NCI-H82 treated with DMSO at 0.1 percent for 48 hours (cell line): ENCODE measurements at regions not wholly inside any gene's neighbourhood (a gene's known extent, or its start where the extent isn't known, plus 50 kb on each side); places are given as distances from the start of the nearest gene placed in this dataset.

Experiments used
- DNase-seq: peaks from one replicate; lab custom pipeline; 2025; ENCODE audit not compliant: unreplicated experiment; lab: John Stamatoyannopoulos, UW

DNA sequence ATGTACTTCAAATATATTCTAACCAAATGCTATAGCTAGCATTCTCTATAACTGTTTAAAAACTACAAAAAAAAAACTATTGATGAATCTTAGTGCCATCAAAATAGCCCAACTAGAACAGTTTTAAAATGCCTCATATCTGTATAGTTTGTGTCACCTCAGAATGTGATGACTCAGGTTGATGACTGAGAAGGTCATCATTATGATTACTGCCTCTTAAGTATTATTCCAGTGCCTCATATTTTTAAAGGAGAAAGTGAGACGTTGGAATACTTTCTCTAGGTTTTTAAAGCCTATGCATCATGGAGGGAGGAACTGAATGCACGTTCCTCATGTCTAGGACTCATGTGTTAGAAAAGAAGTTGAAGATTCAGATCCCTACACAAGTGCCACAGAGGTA, 88.2 kb downstream of the TMA16 start:
- DNase-seq, result no peak

DNA sequence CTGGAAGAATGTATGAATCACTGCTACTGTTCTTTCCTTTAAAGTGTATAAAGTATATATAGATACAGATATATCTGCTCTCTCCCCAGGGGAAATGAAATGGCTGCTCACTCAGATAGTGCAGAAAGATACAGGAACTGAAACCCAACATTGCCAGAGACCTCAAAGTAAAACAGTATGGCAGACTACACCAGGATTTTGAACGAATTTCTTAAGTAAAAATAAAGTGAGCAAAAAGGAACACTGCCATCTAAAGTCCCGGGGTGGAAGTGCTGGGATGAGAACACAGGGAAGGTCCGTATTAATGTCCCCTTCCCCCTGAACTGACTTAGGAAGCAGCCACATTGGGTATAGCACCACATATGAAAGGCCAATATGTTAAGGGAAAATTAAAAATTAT, 93.4 kb downstream of the TMA16 start:
- DNase-seq, result no peak

DNA sequence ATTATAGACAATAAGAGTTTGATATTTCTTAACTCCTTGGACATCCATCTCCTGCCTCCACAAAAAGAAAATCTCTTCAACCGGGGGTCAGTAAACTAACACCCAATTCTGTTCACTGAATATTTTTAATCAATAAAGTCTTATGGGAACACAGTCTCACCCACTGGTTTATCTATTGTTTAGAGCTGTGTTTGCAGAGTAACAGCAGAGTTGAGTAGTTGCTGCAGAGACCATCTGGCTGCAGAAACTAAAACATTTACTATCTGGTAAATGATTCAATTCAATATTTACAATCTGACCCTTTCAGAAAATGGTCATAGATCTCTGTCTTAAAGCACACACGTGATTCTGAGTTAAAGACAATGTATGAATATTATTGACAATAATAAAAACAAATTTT, 94.0 kb downstream of the TMA16 start:
- DNase-seq, result no peak

DNA sequence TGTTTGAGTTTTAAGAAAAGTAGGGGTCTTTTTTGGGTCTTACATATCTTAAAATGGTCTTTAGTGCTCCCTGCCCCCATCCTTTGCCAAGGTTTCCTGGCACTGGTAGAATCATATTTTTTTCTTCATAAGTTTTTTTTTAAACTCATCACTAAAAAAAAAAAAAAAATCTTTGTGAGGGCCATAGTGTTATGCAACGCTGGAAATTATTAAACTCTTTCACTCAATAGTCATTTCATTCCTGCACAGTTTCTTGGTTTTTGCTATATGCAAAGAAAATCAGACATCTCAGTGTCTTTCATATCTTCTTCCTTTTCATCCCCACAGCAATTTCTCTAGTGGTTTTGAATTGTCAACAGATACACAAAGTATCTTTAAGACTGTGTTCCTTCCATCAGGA, 95.6 kb downstream of the TMA16 start:
- no peak for DNase-seq

DNA sequence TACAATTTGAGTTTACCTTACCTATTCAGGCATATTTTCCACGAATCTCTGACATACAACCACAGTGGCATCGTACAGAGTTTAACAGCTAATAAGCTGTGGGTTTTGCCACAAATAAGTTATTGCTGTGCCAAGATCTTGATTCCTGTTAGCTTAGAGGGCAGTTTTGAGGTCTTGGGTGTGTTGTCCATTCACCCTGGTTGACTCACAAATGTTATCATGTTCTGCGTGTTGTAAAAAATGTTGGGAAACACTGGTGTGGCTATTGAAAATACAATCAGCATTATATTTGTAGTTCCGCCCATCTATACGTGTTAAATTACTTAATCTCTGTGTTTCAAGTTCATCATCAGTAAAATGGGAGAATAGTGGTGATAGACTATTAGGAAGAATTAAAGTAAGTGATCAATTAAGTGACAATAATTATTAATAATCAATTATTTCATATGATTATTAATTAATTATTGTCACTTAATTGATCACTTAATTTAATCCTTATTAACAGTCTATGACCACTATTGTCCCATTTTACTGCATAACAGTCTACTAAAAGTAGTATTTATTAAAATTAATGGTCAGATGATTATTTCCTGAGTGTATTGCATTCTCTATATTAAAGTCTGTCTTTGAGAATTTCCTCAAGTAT, 96.3 kb downstream of the TMA16 start:
- no peak for DNase-seq

DNA sequence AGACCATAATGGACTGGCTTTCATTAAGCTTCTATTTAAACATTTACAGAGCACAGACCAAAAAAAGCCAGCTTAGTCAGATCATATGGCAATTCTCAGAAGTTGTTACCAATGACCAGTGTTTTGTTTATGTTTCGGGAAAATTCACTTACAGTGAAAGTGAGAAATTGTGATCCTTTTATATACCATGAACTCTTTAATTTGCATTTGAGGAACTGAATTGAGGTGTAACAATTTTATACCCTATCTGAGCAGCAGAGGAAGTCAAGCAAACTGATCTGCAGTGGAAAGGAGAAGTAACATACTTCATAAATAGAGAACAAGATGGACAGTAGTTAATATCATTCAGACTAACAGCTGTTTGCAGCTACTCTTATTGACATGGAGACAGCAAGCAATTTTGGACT, 97.1 kb downstream of the TMA16 start:
- DNase-seq, result no peak

DNA sequence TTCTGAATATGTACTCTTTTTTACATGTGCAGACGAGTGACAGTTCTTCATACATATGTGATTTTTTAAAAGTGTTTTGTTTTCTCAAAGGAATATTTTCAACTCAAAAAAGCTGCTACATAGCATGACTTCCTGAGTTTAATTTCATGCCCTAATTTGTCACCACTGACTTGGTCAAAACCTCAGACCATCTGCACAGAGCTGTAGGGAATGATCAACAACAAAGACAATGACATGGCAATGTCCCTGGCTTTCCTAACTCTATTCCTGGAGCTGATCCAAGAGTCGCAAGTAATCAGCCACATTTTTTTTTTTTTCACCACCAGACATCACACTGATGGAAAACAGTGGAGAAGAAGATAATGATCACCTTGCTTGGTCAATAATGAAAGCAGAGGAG, 97.7 kb downstream of the TMA16 start:
- DNase-seq, result peak; percentile 1

DNA sequence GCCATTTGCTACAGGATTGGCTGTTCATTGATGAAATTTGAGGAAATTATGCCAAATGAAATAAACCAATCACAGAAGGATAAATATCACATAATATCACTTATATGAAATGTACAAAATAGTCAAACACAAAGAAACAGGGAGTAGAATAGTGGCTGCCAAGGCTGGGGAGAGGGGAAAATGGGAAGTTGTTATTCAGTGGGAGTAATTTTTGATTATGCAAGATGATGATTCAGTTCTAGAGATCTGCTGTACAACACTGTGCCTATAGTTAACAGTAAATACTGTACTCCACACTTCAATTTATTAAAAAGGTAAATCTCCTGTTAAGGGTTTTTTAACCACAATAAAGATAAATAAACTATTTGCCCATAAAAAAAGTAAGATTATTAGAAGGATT, 101.1 kb downstream of the TMA16 start:
- DNase-seq, result no peak

DNA sequence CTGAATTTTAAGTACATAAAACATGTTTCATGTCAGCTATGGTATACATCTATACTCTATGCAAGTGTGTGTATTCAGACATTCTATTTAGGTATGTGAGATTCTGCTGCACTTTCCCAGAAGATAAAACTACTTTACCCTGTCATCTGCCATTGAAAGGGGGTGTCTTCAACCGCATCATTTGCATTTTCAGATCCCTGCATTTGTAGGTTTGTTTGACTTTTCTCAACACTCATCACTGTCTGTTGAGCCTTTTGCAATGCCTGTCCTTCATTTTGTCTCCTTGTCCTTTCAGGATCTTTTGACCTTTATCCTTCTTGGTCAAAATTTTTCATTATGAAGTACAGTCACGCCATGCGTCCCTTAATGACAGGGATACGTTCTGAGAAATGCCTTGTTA, 103.5 kb downstream of the TMA16 start:
- no peak for DNase-seq

DNA sequence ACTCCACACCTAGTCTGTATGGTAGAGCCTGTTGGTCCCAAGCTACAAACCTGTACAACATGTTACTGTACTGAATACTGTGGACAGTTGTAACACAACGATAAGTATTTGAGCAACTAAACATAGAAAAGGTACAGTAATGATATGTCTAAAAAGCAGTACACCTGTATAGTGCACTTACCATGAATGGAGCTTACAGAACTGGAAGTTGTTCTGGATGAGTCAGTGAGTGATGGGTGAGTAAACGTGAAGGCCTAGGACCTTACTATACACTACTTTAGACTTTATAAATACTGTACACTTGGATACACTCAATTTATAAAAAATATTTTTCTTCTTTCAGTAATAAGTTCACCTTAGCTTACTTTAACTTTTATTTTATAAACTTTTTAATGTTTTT, 104.0 kb downstream of the TMA16 start:
- no peak for DNase-seq

DNA sequence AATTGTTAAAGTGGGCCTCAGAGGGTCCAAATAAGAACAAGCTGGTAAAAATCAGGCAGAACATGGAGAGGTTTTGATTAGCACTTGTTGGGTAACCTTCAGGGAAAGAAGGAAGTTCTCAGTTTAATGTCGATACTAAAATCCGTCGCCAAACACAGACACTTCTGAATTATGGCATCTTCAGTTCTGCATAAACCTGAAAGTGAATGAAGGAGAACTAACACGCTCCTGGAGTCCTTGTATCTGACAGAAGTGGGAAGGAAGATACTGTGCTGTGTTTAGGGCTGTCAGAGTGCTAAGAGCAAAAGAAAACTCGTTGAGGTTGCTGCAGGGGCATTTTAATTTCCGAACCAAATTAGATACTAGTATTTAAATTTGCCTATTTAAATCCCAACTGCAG, 106.2 kb downstream of the TMA16 start:
- no peak for DNase-seq

DNA sequence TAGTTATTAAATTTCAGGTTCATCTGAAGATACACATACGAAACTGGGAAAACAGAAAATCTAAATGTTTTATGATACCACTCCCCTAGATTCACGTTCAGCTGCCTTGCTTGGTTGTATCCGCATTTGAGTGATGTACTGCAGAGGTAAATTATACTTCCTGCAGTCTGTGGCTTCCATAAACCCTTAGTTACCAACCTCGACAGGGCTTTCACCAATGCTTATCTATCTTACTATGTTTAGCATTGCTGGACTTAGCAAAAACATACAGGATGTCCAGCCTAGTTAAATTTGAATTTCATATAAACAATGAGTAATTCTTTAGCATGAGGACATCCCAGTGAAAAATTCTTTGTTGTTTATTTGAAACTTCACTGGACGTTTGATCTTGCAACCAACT, 108.8 kb downstream of the TMA16 start:
- no peak for DNase-seq

DNA sequence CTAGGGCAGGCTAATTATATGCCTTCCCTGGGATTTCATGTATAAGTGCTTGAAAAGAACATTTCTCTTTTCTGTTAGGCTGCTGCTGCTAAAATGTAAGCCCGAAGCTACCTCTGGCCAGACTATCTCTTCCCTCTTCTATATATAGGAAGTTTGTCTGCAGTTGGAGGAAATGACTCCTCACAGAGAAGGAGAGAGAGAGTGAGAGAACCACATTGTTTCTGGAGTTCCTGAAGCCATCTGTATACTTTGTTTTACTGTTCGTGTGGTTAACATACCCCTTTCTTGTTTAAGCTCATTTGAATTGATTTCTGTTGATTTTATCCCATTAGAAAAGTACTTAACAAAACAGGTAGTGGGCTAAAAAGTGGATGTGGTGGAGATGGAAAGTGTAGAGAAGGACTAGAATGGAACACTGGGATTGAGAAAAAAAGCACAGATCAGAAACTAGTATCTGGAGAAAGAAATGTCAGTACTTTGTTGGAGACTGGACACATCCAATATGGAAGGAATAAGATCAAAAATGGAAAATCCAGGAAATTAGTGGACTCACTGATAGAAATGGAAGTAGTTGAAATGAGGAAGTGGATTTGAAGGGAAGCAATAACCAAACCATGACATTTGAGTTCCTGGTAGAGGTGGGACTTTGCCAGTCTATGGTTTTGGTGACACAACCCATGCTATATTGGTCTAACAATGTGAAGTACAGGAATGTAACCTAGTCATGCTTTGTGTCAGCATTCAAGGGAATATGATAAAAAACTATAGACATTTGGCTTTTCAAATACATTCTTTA, 112.6 kb downstream of the TMA16 start:
- DNase-seq, result no peak

DNA sequence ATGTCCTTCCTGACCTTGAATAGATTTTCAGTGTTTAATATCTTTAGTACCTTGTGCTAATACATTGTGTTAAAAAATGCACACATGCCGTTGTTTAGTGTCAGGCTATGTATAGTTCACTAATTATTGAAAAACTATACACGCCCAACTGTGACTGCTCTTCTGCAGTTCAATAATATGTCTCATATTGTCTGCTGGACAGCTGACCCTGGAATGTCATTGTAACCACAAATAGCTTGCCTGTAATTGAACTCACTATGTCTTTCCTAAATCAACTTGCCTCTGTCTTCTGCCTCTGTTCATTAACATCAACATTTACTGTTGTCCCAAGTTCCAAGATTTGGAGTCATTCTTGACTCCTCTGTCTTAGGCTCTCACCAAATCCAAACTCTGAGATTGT, 114.5 kb downstream of the TMA16 start:
- DNase-seq, result no peak

DNA sequence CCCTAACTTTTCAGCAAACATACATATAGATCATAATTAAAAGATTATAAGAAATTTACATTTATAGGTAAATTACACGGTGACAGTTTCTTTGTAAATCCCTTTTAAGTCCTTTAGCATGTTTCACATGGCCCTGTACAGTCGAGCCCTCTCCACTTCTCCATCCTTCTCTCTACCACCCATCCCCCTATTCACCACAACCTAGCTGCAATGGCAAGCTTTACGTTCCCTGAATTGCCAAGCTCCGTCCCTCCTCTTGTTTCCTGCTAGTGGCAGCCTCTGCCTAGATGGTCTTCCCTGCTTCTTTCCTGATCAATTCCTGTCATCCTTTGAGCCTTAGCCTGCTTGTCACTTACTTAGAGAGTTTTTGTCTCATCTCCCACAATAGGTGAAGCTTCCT, 116.2 kb downstream of the TMA16 start:
- no peak for DNase-seq

DNA sequence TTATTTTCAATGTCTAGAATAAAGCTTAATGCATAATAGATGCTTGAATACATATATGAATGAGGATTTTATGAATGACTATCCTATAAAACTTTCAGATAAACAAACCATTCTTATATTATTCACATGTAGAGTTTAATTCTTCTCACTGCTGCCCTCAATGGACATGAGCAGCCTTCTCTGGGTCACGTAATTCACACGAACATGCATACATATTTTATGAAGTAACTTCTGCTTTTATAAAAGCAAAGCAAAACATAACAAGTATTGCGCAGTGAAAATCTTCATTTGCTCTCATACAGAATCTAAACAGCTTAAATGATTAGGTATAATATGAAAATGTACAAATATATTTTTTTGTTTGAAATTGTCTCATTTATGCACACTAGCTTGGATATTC, 116.7 kb downstream of the TMA16 start:
- no peak for DNase-seq

DNA sequence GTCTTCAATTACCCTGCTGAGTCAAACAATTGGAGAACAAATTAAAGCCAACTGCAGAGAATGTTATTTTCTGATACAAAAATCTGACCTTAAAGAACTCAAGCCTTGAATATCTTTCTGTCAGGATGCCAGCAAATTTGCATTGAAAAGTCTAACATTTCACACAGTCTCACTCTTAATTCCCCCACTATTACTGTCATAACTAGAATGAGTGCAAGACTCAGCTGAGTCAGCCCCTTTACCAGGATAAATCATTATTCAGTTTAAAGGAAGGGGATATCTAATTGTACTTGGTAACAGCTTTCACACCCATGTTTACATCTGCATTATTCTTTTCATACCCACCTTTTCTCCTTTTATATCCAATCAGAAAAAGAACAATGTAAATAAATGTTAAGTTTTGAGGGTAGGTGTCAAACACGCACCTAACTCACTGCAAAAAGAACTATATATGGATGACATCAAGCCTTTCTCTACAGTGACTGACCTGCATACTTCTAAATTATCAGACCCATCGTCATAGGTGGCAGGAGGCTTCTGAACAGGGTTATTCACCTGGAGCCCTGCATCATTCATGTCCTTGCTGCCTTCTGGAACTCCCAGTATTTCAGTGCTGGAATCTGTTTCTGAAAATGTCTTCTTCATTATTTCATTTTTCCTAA, 117.4 kb downstream of the TMA16 start:
- no peak for DNase-seq

DNA sequence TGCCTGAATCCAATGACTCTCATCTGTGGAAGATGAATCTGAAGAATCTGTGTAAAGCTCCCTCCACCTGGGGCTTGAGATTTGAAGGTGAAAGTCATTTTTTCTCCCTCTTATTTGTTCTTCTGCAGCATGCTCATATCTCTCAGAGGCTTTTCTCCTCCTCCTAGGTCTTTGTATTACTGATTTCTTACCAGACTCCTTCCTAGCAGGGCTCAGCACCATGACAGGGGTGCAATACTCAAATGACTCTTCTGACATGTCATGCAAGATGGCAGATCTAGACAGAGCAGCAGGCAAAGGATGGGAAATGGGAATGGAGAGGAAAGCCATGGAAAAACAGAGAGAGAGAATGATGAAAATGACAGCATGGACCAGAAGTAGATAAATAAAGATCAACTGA, 118.3 kb downstream of the TMA16 start:
- DNase-seq, result no peak

DNA sequence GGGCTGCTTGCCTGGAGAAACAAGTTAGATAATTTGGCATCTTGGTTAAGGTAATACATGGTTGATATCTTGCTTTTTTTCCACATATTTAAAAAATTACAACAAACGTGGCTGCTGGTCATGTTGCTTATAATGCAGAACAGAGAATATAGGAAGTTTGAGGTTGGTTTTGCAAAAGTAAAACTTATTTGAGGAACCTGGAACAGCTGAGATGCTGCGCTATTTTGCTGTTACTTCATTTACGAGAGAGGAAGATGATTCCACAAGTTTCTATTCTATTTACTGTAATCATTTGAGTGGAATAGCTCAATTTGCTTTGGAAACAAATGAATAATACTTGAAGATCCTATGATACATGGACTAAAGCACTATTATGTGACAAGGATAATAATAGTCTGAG, 118.9 kb downstream of the TMA16 start:
- DNase-seq, result no peak

DNA sequence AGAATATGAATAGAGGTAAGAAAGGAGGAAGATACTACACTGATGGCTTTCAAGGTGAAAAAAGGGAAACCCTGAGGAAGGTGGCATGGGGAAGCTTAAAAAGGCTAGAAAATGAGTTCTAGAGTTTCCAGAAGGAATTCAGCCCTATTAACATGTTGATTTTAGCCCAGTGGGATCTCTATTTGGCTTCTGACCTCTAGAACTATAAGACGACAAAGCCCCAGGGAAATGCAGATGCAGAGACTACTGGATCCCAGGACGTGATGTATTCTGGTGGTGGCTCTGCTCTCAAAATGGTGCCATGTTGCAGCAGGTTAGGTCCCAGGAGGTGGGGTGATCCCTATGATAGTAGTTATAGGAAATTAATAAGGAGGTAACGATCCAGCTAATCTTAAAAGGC, 120.4 kb downstream of the TMA16 start:
- no peak for DNase-seq

DNA sequence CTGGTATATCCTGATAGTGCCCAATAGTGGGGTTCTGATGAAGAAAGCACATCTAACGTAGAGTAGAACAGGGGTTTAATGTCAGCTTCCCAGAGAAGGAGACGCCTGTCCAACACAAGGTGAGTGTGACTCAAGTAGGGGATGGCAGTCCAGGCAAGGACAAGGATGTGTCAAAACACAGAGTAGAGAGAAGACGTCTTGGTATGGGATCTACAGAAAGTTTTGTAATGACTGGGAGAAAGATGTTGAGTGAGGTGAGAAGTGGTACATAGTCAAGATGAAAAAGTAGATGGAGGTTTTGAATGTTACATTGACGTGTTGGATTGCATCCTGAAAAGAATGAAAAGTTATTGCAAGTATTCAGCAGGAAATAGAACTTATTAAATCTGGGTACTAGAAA, 124.4 kb downstream of the TMA16 start:
- DNase-seq, result no peak

DNA sequence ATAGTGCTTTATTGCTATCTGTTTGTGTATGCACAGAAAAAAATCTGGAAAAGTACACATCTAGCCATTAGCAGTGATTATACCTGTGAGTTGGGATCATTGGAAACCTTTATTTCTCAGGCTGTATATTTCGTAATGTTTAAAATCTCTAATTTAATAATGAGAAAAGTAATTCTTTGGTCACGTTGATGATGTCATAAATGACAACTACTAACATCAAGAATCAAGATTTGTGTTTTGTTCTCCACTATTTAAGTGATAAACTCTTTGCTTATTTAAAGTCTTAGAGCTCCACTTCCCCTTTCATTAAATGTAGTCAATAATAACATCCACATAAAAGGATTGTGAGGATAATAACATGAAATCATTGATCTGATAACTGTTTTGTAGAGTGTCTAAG, 126.2 kb downstream of the TMA16 start:
- DNase-seq, result no peak
